Testis (tissue), 2 donors: ENCODE measurements at regions not wholly inside any gene's neighbourhood (a gene's known extent, or its start where the extent isn't known, plus 50 kb on each side); places are given as distances from the start of the nearest gene placed in this dataset.

Experiments
- POLR2A ChIP-seq: fragments of 450-650 bp; IDR thresholded peaks from one replicate; pipeline ENCODE4 v1.6.1; 2017; ENCODE audit warnings: antibody characterized with exemption, mild to moderate bottlenecking, moderate library complexity
- TF ChIP-seq, protein P1 (sequence below), 3 experiments: fragments of 450-650 bp in 2 of 3; fragments of 200-600 bp in 1 of 3; sonication (generic) in 1 of 3; IDR thresholded peaks; one replicate each; pipeline ENCODE4 v1.5.1; 2016 to 2019; ENCODE audit warnings: antibody characterized with exemption in 3 of 3, mild to moderate bottlenecking in 2 of 3, moderate library complexity in 1 of 3

DNA sequence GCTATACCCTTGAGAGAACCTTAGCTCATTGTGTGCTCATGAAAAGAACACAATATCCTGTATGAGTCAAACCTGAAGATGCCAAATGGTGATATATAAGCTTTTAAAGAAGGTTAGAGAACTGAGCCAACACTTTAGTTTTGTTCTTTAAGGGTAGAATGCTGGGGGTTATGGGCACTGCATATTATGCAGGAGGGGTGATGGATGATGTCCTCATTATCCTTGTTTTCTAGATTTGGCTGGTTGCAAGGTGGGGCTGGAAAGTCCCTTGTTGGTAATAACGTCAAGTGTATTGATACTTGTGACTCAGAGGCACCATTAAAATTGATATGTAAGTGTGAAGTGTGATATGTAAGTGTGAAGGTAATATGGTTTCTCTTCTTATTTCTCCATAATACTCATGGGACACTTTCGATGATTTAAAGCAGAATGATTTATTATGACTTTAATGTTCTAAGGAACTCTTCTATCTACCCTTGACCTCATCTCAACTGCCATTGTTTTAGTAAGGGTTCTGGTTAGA lies 113.7 kb upstream of the DTNBP1 start:
- TF ChIP-seq, protein P1, sequence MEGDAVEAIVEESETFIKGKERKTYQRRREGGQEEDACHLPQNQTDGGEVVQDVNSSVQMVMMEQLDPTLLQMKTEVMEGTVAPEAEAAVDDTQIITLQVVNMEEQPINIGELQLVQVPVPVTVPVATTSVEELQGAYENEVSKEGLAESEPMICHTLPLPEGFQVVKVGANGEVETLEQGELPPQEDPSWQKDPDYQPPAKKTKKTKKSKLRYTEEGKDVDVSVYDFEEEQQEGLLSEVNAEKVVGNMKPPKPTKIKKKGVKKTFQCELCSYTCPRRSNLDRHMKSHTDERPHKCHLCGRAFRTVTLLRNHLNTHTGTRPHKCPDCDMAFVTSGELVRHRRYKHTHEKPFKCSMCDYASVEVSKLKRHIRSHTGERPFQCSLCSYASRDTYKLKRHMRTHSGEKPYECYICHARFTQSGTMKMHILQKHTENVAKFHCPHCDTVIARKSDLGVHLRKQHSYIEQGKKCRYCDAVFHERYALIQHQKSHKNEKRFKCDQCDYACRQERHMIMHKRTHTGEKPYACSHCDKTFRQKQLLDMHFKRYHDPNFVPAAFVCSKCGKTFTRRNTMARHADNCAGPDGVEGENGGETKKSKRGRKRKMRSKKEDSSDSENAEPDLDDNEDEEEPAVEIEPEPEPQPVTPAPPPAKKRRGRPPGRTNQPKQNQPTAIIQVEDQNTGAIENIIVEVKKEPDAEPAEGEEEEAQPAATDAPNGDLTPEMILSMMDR (IDR thresholded peaks at IDR 0.05), result no peak
- TF ChIP-seq POLR2A, result no peak
